GM23338 (cell line): ENCODE measurements at regions not wholly inside any gene's neighbourhood (a gene's known extent, or its start where the extent isn't known, plus 50 kb on each side); places are given as distances from the start of the nearest gene placed in this dataset.

Source experiments
- ATAC-seq: fragments of 200-7000 bp; cut with Tn5 transposase; 3 replicates; pipeline ENCODE4 v1.9.1; 2020
- DNase-seq: peaks from one replicate; pipeline ENCODE4 v3.0.0-alpha.2; 2015; ENCODE audit warnings: low spot score
- H2AFZ ChIP-seq: fragments of 200-600 bp; sonication (generic); 2 replicates; pipeline ENCODE4 v1.8.0; 2016; ENCODE audit warnings: antibody characterized with exemption, mild to moderate bottlenecking, moderate library complexity
- H3F3A ChIP-seq: fragments of 200-600 bp; sonication (generic); replicated peaks from 2 replicates; pipeline ENCODE4 v1.8.0; 2017; ENCODE audit warnings: antibody characterized with exemption, mixed run types, low read depth
- H3K27ac ChIP-seq: fragments of 200-600 bp; sonication (generic); 2 replicates; pipeline ENCODE4 v1.6.1; 2016; ENCODE audit warnings: low read depth
- H3K27me3 ChIP-seq: fragments of 200-600 bp; sonication (generic); 2 replicates; pipeline ENCODE4 v1.8.0; 2016; ENCODE audit warnings: mild to moderate bottlenecking, mixed run types, moderate library complexity; ENCODE audit not compliant: insufficient read depth
- H3K36me3 ChIP-seq: fragments of 200-600 bp; sonication (generic); 2 replicates; pipeline ENCODE4 v1.8.0; 2016; ENCODE audit warnings: mild to moderate bottlenecking; ENCODE audit not compliant: insufficient read depth
- H3K4me1 ChIP-seq: fragments of 200-600 bp; sonication (generic); 2 replicates; pipeline ENCODE4 v1.8.0; 2016; ENCODE audit warnings: mild to moderate bottlenecking, moderate library complexity; ENCODE audit not compliant: insufficient read depth
- H3K4me2 ChIP-seq: fragments of 200-600 bp; sonication (generic); 2 replicates; pipeline ENCODE4 v1.7.1; 2017; ENCODE audit warnings: mixed run types
- H3K4me3 ChIP-seq: fragments of 200-600 bp; sonication (generic); 2 replicates; pipeline ENCODE4 v1.6.1; 2016; ENCODE audit warnings: mixed run types
- H3K79me2 ChIP-seq: fragments of 200-600 bp; sonication (generic); replicated peaks from 2 replicates; pipeline ENCODE4 v1.8.0; 2017; ENCODE audit warnings: mild to moderate bottlenecking; ENCODE audit not compliant: insufficient read depth
- H3K9me2 ChIP-seq: fragments of 200-600 bp; sonication (generic); 2 replicates; pipeline ENCODE4 v1.8.0; 2017; ENCODE audit not compliant: insufficient read depth
- H4K20me1 ChIP-seq: fragments of 200-600 bp; sonication (generic); replicated peaks from 2 replicates; pipeline ENCODE4 v1.8.0; 2017; ENCODE audit warnings: mild to moderate bottlenecking; ENCODE audit not compliant: insufficient read depth
- H3K27ac Mint-ChIP-seq: 2 replicates; pipeline ENCODE4 v1.8.0; 2020; ENCODE audit warnings: inconsistent platforms, mild to moderate bottlenecking, moderate library complexity, mixed read lengths
- H3K27me3 Mint-ChIP-seq: 3 replicates; pipeline ENCODE4 v1.8.0; 2022; ENCODE audit warnings: low read depth, mild to moderate bottlenecking, moderate library complexity, mixed read lengths, inconsistent platforms; ENCODE audit not compliant: insufficient read depth, poor library complexity
- H3K36me3 Mint-ChIP-seq: 3 replicates; pipeline ENCODE4 v1.8.0; 2021; ENCODE audit warnings: low read depth, mild to moderate bottlenecking, inconsistent platforms, moderate library complexity, mixed read lengths
- H3K4me1 Mint-ChIP-seq: 3 replicates; pipeline ENCODE4 v1.8.0; 2020; ENCODE audit warnings: mild to moderate bottlenecking, inconsistent platforms, mixed read lengths
- H3K4me3 Mint-ChIP-seq: 3 replicates; pipeline ENCODE4 v1.8.0; 2021; ENCODE audit warnings: moderate library complexity, mild to moderate bottlenecking, inconsistent platforms, mixed read lengths
- H3K9me3 Mint-ChIP-seq: 3 replicates; pipeline ENCODE4 v1.8.0; 2020; ENCODE audit warnings: moderate library complexity, mild to moderate bottlenecking, inconsistent platforms, mixed read lengths
- CREB1 ChIP-seq: fragments of 250-450 bp; sonication (Bioruptor Pico); IDR thresholded peaks from 2 replicates; pipeline ENCODE4 v1.5.0; 2020; ENCODE audit warnings: low read depth, mild to moderate bottlenecking, moderate library complexity
- EZH2 ChIP-seq: fragments of 200-600 bp; sonication (generic); IDR thresholded peaks from one replicate; pipeline ENCODE4 v1.8.0; 2017; ENCODE audit warnings: antibody characterized with exemption, mild to moderate bottlenecking, low read depth; ENCODE audit not compliant: unreplicated experiment
- EZH2phosphoT487 ChIP-seq: fragments of 200-600 bp; sonication (generic); IDR thresholded peaks from one replicate; pipeline ENCODE4 v1.8.1; 2018; ENCODE audit warnings: antibody characterized with exemption; ENCODE audit not compliant: unreplicated experiment
- JUNB ChIP-seq: IDR thresholded peaks from one replicate; pipeline ENCODE4 v1.6.1; 2016; ENCODE audit warnings: antibody characterized with exemption; ENCODE audit not compliant: unreplicated experiment
- NANOG ChIP-seq: IDR thresholded peaks from 2 replicates; pipeline ENCODE4 v1.6.1; 2016; ENCODE audit warnings: antibody characterized with exemption, borderline replicate concordance
- POLR2AphosphoS5 ChIP-seq: IDR thresholded peaks from 2 replicates; pipeline ENCODE4 v1.6.1; 2016; ENCODE audit warnings: antibody characterized with exemption, low read depth
- STAT1 ChIP-seq: IDR thresholded peaks from one replicate; pipeline ENCODE4 v1.6.1; 2016; ENCODE audit warnings: antibody characterized with exemption; ENCODE audit not compliant: unreplicated experiment
- ZNF114 ChIP-seq: fragments of 250-450 bp; sonication (Bioruptor Pico); IDR thresholded peaks from 2 replicates; pipeline ENCODE4 v1.5.0; 2020; ENCODE audit warnings: mild to moderate bottlenecking, moderate library complexity
- ZNF331 ChIP-seq: fragments of 250-450 bp; sonication (Bioruptor Pico); IDR thresholded peaks from 2 replicates; pipeline ENCODE4 v1.5.0; 2020; ENCODE audit warnings: low read depth, mild to moderate bottlenecking, moderate library complexity
- TF ChIP-seq, protein P1 (sequence below): IDR thresholded peaks from one replicate; pipeline ENCODE4 v1.6.1; 2018; ENCODE audit warnings: antibody characterized with exemption; ENCODE audit not compliant: unreplicated experiment
- TF ChIP-seq, protein P2 (sequence below), 2 experiments: fragments of 200-600 bp in 1 of 2; sonication (generic) in 1 of 2; conservative IDR thresholded peaks; 2 replicates each; pipeline versions ENCODE4 v1.5.1 to v1.6.1; 2016 to 2017; ENCODE audit warnings: antibody characterized with exemption in 2 of 2, low read depth in 2 of 2, mild to moderate bottlenecking in 2 of 2, moderate library complexity in 1 of 2
- TF ChIP-seq, protein P3 (sequence below): IDR thresholded peaks from 2 replicates; pipeline ENCODE4 v1.6.1; 2016; ENCODE audit warnings: antibody characterized with exemption
- TF ChIP-seq, protein P4 (sequence below): fragments of 250-450 bp; sonication (Bioruptor Pico); IDR thresholded peaks from 2 replicates; pipeline ENCODE4 v1.5.0; 2020; ENCODE audit warnings: mild to moderate bottlenecking, moderate library complexity

DNA sequence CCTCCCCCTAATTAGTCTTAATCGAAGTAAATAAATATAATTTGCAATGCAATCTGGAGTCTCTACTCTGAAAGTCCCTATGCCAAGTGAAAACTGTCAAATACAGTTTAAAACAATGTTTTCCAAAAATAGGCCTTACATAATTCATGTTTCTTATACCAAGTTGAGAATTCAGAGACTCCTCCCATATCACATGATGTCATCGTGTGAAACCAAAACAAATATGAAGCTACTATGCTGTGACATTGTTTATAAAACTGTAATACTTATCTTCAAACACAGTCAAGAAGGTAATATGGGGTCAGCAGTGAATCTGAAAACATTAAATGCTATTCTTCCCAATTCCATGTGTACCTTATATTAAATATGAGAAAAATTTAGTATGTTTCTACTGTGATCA is 940.2 kb upstream of the FANCL start:
- Mint-ChIP-seq H3K27ac (no peak overlapping the region), H3K9me3 (no peaks in the 10 kb centered on the region; the same call in 2 of the 3 replicates), H3K27me3 (peaks cover 11% of the 10 kb centered on the region), H3K4me1 (peaks cover 18% of the 10 kb centered on the region), H3K4me3 (no peak overlapping the region), H3K36me3 (no peaks in the 10 kb centered on the region)
- Histone ChIP-seq H3K4me1 (peaks cover 6% of the 10 kb centered on the region; the same call in 1 of the 2 replicates), H3F3A (no peaks in the 10 kb centered on the region), H3K4me3 (no peak overlapping the region), H3K79me2 (no peaks in the 10 kb centered on the region), H3K9me2 (no peaks in the 10 kb centered on the region), H3K27me3 (no peaks in the 10 kb centered on the region), H2AFZ (no peak overlapping the region), H4K20me1 (no peaks in the 10 kb centered on the region), H3K4me2 (no peak overlapping the region), H3K27ac (no peak overlapping the region), H3K36me3 (no peaks in the 10 kb centered on the region)
- TF ChIP-seq ZNF114 (CRISPR knock-in tag), result no peak
- no peak for TF ChIP-seq CREB1 (CRISPR knock-in tag)
- no peak for TF ChIP-seq STAT1
- no peak for TF ChIP-seq EZH2phosphoT487
- TF ChIP-seq, protein P1, sequence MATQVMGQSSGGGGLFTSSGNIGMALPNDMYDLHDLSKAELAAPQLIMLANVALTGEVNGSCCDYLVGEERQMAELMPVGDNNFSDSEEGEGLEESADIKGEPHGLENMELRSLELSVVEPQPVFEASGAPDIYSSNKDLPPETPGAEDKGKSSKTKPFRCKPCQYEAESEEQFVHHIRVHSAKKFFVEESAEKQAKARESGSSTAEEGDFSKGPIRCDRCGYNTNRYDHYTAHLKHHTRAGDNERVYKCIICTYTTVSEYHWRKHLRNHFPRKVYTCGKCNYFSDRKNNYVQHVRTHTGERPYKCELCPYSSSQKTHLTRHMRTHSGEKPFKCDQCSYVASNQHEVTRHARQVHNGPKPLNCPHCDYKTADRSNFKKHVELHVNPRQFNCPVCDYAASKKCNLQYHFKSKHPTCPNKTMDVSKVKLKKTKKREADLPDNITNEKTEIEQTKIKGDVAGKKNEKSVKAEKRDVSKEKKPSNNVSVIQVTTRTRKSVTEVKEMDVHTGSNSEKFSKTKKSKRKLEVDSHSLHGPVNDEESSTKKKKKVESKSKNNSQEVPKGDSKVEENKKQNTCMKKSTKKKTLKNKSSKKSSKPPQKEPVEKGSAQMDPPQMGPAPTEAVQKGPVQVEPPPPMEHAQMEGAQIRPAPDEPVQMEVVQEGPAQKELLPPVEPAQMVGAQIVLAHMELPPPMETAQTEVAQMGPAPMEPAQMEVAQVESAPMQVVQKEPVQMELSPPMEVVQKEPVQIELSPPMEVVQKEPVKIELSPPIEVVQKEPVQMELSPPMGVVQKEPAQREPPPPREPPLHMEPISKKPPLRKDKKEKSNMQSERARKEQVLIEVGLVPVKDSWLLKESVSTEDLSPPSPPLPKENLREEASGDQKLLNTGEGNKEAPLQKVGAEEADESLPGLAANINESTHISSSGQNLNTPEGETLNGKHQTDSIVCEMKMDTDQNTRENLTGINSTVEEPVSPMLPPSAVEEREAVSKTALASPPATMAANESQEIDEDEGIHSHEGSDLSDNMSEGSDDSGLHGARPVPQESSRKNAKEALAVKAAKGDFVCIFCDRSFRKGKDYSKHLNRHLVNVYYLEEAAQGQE, result no peak
- TF ChIP-seq, protein P2, sequence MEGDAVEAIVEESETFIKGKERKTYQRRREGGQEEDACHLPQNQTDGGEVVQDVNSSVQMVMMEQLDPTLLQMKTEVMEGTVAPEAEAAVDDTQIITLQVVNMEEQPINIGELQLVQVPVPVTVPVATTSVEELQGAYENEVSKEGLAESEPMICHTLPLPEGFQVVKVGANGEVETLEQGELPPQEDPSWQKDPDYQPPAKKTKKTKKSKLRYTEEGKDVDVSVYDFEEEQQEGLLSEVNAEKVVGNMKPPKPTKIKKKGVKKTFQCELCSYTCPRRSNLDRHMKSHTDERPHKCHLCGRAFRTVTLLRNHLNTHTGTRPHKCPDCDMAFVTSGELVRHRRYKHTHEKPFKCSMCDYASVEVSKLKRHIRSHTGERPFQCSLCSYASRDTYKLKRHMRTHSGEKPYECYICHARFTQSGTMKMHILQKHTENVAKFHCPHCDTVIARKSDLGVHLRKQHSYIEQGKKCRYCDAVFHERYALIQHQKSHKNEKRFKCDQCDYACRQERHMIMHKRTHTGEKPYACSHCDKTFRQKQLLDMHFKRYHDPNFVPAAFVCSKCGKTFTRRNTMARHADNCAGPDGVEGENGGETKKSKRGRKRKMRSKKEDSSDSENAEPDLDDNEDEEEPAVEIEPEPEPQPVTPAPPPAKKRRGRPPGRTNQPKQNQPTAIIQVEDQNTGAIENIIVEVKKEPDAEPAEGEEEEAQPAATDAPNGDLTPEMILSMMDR (conservative IDR thresholded peaks at IDR 0.05; ENCODE audit: low read depth in 2 of 2), result no peak
- no peak for TF ChIP-seq ZNF331
- no peak for TF ChIP-seq POLR2AphosphoS5
- TF ChIP-seq EZH2, result no peak
- no peak for TF ChIP-seq NANOG
- TF ChIP-seq, protein P3, sequence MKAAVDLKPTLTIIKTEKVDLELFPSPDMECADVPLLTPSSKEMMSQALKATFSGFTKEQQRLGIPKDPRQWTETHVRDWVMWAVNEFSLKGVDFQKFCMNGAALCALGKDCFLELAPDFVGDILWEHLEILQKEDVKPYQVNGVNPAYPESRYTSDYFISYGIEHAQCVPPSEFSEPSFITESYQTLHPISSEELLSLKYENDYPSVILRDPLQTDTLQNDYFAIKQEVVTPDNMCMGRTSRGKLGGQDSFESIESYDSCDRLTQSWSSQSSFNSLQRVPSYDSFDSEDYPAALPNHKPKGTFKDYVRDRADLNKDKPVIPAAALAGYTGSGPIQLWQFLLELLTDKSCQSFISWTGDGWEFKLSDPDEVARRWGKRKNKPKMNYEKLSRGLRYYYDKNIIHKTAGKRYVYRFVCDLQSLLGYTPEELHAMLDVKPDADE, result no peak
- TF ChIP-seq, protein P4, sequence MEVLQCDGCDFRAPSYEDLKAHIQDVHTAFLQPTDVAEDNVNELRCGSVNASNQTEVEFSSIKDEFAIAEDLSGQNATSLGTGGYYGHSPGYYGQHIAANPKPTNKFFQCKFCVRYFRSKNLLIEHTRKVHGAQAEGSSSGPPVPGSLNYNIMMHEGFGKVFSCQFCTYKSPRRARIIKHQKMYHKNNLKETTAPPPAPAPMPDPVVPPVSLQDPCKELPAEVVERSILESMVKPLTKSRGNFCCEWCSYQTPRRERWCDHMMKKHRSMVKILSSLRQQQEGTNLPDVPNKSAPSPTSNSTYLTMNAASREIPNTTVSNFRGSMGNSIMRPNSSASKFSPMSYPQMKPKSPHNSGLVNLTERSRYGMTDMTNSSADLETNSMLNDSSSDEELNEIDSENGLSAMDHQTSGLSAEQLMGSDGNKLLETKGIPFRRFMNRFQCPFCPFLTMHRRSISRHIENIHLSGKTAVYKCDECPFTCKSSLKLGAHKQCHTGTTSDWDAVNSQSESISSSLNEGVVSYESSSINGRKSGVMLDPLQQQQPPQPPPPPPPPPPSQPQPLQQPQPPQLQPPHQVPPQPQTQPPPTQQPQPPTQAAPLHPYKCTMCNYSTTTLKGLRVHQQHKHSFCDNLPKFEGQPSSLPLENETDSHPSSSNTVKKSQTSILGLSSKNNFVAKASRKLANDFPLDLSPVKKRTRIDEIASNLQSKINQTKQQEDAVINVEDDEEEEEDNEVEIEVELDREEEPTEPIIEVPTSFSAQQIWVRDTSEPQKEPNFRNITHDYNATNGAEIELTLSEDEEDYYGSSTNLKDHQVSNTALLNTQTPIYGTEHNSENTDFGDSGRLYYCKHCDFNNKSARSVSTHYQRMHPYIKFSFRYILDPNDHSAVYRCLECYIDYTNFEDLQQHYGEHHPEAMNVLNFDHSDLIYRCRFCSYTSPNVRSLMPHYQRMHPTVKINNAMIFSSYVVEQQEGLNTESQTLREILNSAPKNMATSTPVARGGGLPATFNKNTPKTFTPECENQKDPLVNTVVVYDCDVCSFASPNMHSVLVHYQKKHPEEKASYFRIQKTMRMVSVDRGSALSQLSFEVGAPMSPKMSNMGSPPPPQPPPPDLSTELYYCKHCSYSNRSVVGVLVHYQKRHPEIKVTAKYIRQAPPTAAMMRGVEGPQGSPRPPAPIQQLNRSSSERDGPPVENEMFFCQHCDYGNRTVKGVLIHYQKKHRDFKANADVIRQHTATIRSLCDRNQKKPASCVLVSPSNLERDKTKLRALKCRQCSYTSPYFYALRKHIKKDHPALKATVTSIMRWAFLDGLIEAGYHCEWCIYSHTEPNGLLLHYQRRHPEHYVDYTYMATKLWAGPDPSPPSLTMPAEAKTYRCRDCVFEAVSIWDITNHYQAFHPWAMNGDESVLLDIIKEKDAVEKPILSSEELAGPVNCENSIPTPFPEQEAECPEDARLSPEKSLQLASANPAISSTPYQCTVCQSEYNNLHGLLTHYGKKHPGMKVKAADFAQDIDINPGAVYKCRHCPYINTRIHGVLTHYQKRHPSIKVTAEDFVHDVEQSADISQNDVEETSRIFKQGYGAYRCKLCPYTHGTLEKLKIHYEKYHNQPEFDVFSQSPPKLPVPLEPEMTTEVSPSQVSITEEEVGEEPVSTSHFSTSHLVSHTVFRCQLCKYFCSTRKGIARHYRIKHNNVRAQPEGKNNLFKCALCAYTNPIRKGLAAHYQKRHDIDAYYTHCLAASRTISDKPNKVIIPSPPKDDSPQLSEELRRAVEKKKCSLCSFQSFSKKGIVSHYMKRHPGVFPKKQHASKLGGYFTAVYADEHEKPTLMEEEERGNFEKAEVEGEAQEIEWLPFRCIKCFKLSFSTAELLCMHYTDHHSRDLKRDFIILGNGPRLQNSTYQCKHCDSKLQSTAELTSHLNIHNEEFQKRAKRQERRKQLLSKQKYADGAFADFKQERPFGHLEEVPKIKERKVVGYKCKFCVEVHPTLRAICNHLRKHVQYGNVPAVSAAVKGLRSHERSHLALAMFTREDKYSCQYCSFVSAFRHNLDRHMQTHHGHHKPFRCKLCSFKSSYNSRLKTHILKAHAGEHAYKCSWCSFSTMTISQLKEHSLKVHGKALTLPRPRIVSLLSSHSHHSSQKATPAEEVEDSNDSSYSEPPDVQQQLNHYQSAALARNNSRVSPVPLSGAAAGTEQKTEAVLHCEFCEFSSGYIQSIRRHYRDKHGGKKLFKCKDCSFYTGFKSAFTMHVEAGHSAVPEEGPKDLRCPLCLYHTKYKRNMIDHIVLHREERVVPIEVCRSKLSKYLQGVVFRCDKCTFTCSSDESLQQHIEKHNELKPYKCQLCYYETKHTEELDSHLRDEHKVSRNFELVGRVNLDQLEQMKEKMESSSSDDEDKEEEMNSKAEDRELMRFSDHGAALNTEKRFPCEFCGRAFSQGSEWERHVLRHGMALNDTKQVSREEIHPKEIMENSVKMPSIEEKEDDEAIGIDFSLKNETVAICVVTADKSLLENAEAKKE, result no peak
- no peak for TF ChIP-seq JUNB
- DNase-seq (no peak), ATAC-seq (no peak)
